IPS-18c (cell line): ENCODE measurements at regions not wholly inside any gene's neighbourhood (a gene's known extent, or its start where the extent isn't known, plus 50 kb on each side); places are given as distances from the start of the nearest gene placed in this dataset.
"Not testable (repeated sequence)": the region's sequence is repeated elsewhere in the genome, so short reads cannot be mapped to it uniquely, and the experiment has no call there.

Experiments
- H3K4me3 ChIP-seq: 2 replicates; pipeline ENCODE4 v1.7.0; 2013; ENCODE audit warnings: low read depth, mild to moderate bottlenecking, low read length, moderate library complexity; ENCODE audit not compliant: insufficient read depth
- H3K9me3 ChIP-seq: one replicate; pipeline ENCODE4 v1.6.1; 2013; ENCODE audit warnings: mild to moderate bottlenecking, low read length, moderate library complexity; ENCODE audit not compliant: control insufficient read depth, insufficient read depth

DNA sequence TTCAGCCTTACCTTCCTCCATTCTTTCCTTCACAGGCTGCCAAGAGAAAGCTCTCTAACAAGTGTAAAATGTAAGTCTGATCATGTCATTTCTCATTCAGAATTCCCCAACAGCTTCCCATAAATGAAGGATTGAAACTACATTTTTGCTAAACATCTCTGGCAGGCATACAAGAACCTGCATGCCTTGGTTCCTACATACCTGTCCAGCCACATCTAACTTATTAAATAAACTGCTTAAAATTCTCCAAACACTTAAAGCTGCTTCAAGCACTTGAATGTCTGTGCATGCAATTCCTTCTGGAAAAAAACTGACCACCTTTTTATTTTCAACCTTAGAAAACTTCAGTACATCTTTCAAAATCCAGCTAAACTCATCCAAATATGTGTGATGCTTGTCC lies 84.4 kb upstream of the DCN start:
- Histone ChIP-seq H3K9me3 (no peaks in the 10 kb centered on the region), H3K4me3 (no peak overlapping the region)

DNA sequence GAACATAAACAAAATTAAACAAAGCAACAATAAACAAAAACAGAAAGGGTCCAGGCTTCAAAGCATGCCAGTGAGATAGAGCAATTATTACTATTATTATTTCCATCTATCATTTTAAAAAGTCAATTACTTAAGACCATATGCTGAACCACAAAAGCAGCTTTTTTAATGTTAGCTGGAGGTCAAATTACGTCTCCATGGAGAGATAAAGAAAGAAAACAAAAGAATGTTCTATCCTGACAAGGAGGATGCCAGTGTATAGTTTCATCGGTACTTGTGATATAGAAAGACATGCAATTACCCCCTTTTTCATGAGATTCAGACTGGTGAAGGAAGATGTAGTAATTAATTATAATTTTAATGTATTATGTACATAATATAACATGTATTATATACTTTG lies 81.6 kb upstream of the DCN start:
- no peaks in the 10 kb centered on the region for H3K9me3 ChIP-seq
- no peak overlapping the region for H3K4me3 ChIP-seq

DNA sequence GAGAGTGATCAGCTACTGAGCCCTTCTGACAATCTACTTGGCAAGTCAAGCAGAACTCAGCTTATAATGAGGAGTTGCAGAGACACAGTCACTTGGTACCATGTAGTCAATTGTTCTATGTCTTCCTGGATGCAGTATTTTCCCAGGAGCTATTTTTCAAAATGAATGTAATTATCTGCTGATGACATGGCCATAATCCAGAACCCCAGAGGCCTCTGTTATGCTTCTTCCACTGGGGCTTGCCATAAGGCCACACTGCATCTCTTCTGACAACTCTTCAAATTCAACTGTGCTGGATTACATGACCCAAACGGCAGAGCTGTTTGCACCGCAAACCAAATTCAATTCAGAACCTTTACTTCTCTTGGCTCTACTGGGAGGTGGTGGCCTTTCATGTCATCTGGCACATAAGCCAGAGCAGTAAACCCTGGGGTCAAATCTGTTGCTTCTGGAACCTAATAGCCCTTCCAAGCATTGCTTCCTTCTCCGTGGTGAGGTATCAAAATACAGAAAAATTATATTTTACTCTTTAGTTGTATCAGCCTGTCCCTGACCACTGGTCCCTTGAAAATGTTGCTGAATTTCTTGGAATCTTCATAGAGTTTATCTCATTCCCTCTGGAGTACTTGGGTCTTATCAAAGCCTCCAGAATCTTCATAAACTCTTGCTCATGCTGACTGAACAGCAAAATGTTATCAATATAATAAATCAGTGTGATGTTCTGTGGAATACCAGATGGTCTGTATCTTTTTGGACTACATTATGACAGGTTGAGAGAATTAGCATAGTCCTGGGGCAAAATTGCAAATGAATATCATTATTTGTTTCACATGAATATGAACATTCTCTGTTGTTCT lies 79.4 kb upstream of the DCN start:
- H3K9me3 ChIP-seq, result no peaks in the 10 kb centered on the region
- H3K4me3 ChIP-seq, result no peak overlapping the region

DNA sequence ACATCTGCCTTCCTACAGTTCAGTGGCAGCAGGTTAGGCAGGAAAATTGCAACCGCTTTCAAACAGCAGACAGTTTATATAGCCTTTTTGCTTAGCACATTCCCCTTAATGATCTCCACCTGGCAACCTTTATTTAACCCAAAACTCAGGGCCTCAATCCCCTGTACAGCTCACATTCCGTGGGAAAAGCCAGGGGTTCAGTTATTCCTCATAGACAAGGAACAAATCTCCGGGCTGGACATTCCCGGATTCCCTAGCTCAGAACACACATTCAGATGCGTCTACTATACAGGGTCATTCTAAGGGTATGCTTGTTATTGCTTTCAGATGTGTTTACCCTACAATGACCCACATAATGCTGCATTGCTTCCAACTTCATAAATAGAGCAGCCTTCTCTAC lies 73.8 kb upstream of the DCN start:
- no peaks in the 10 kb centered on the region for H3K9me3 ChIP-seq
- H3K4me3 ChIP-seq, result no peak overlapping the region

DNA sequence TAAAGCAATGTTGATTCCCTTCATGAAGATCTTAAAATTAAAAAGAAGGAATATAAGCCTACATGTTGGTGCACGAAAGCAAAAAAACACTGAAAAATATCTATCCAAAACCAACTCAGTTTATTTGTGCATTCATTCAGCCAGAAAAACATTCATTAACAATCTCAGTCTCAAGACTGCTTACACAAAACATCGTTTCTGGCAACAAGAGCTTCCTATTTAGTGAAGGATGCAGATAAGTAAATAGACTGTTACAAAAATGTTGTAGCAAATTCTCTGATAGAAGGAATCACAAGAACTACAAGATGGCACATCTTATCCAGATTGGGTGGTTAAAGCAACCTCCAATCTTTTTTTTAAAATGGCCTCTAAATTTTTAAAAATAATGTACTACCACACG lies 69.7 kb upstream of the DCN start:
- Histone ChIP-seq H3K4me3 (no peak overlapping the region), H3K9me3 (no peaks in the 10 kb centered on the region)

DNA sequence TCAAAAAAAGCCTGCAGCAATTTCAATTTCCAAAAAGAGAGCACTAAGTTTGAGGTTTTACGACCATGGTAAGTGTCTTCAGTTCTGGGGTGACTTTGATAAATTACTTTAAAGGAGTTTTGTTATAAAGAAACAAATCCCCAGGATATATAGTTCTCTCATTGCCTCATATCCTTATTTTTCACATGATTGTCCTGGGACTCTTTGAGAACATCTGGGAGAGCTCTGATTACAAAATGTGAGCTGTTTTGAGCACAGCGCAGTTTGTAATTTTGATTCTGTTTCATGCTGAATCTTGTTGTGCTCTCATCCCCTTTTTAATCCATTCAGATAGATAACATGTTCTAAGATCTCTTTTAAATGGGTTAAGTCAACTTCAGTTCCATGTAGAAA lies 67.7 kb upstream of the DCN start:
- Histone ChIP-seq H3K9me3 (no peaks in the 10 kb centered on the region), H3K4me3 (no peak overlapping the region)

DNA sequence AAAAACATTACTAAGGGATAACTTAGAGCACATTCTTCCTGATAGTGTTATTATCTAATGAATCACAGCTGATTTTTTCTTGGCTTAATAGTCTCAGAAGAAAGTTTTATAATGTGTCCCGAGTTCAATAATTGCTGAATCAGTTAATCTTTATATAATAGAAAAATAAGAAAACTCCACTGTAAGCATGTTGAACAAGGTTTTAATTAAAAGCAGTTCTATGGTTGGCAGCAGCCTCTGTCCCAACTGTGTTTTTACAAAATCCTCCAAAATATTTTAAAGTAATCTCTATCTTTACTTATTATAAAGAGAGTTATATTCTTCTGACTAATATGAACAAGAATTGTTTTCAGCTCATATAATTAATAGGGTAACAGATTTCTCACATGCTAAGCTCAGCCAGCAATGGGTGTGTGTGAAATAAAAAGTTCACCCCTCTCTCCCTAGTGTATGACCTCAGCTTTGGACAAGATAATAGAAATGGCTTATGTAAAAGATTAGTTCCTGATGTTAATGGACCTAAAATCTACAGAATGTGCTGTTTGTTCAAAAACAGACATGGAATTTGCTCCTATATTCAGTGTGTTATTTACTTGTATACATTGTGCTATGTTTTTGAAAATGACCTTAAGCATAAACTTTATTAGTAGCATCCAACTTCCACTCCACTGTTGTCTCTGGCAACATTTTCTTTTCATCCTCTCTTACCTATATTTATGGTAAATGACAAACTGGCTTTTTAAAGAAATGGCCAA lies 67.1 kb upstream of the DCN start:
- no peaks in the 10 kb centered on the region for H3K9me3 ChIP-seq
- no peak overlapping the region for H3K4me3 ChIP-seq

DNA sequence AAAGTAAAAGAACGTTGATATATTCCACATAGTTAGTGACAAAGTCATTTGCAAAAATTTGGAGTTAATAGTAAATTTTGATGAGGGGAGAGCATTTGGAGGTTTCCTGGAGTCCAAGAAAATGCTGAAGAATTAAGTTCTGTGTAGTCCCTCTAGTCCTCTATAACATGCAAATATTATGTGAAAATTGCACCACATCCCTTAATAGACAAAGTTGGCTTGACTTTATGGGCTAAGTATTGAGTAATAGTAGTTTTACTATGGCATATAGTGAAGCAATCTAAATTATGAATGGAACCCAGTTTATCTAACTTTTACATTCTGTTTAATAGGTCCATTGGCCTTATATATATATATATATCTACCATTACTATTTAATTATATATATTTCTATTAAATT lies 66.4 kb upstream of the DCN start:
- no peaks in the 10 kb centered on the region for H3K9me3 ChIP-seq
- H3K4me3 ChIP-seq, result no peak overlapping the region

DNA sequence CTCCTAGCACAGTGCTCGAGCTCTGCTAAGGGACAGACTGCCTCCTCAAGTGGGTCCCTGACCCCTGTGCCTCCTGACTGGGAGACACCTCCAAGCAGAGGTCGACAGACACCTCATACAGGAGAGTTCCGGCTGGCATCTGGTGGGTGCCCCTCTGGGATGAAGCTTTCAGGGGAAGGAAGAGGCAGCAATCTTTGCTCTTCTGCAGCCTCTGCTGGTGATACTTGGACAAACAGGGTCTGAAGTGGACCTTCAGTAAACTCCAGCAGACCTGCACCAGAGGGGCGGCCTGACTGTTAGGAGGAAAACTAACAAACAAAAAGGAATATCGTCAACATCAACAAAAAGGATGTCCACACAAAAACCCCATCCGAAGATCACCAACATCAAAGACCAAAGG lies 60.6 kb upstream of the DCN start:
- H3K9me3 ChIP-seq, H3K4me3 ChIP-seq: not testable (repeated sequence)

DNA sequence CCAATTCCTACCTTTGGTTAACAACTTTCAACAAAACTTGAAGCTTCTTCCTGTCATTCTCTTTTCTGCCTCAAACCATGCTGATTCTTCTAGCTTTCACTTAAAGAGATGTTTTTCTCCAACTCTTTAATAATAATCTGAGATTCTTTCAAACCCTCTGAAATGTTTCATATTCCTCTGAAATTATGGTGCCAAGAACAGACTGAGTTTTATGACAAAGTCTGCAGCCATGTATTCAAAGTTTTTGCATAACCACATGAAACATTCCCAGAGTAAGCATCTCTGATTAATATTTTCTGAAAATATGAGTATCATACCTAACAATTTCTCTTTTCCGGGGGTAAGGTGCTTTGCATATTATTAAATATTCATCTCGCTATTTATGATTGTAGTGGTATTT lies 59.1 kb upstream of the DCN start:
- Histone ChIP-seq H3K4me3 (no peak overlapping the region), H3K9me3 (no peaks in the 10 kb centered on the region)

DNA sequence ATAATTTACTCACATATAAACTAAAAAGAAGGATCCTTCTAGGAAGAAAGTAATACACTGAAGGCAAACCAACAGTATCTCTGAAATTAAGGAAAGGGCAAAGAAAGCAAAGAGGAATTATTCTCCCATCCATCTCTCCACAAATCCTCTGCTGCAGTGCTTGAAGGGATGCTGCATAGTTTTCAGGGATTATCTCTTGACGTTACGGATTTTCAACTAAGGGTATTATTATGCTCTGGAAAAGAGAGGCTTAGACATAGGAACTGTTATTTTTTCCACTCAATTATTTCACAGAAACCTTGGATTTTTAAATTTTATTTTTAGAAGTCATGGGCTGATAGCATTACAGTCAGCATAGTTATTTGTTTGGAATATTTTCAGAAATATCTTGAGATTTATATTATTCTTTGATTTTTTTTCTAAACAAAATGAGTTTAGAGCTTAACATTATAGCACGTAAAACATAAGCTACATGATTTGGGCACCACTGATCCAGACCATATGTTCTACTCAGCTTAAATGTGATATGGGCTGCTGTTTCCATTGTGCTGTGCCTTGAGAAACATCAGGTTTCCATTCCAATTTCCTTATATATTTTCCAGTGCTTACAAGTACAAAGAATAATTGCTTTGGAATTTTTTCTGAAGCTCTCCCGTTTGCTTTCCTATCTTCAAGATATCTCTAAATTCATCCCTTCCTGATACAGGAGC lies 57.9 kb upstream of the DCN start:
- Histone ChIP-seq H3K4me3 (no peak overlapping the region), H3K9me3 (no peaks in the 10 kb centered on the region)

DNA sequence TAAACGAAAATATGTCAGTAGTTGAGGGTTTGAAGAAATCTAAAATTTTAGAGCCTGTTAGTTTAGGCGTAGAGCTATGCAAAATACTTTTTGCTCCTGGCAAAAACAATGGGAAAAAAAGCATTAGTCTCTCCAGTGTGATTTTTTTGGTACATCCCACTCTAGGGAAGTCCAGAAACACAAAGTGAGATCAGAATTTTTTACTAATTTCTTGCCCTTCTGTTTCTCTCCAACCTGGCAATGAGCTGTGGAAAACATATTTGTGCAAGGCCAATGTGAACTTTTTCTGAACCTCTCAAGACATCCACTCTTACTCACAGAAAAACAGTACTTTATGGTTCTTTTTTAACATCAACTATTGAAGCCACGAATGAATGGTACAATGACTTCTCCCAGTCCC lies 56.9 kb upstream of the DCN start:
- Histone ChIP-seq H3K9me3 (no peaks in the 10 kb centered on the region), H3K4me3 (no peak overlapping the region)
